SK-N-SH (cell line): ENCODE measurements at regions not wholly inside any gene's neighbourhood (a gene's known extent, or its start where the extent isn't known, plus 50 kb on each side); places are given as distances from the start of the nearest gene placed in this dataset.

ENCODE experiments used
- CTCF ChIA-PET: fragments of 300-600, 350-600 bp; formaldehyde crosslinking; extraction: SDS; loops from one replicate; lab custom pipeline; 2021; lab: Yijun Ruan, JAX
- POLR2A ChIA-PET: fragments of 350-600 bp; sonication (Branson Sonifier 250); formaldehyde crosslinking; extraction: SDS; loops from one replicate; lab custom pipeline; 2020; ENCODE audit warnings: antibody characterized with exemption, inconsistent platforms; lab: Yijun Ruan, JAX
- DNase-seq: peaks from one replicate; pipeline ENCODE4 v3.0.0; 2012
- H2AFZ ChIP-seq: fragments of 200-600 bp; sonication (generic); 2 replicates; pipeline ENCODE4 v1.8.1; 2016; ENCODE audit warnings: antibody characterized with exemption, mild to moderate bottlenecking, low read depth
- H3F3A ChIP-seq: fragments of 200-600 bp; sonication (generic); replicated peaks from 2 replicates; pipeline ENCODE3; 2016; ENCODE audit warnings: antibody characterized with exemption, mild to moderate bottlenecking; ENCODE audit not compliant: insufficient read depth
- H3K27ac ChIP-seq, 2 experiments: fragments of 200-500 bp in 1 of 2; fragments of 200-600 bp in 1 of 2; sonication (Bioruptor generic) in 1 of 2; sonication (generic), shearing (Covaris generic) in 1 of 2; 2 replicates each; pipeline versions ENCODE4 v1.5.1 to v1.6.1; 2014 to 2016; ENCODE audit warnings: low read depth in 2 of 2, inconsistent platforms in 1 of 2, low read length in 1 of 2, mild to moderate bottlenecking in 1 of 2, mixed read lengths in 1 of 2
- H3K27me3 ChIP-seq: fragments of 200-600 bp; sonication (generic), shearing (Covaris generic); 2 replicates; pipeline ENCODE4 v1.6.1; 2016; ENCODE audit warnings: mixed run types; ENCODE audit not compliant: insufficient read depth
- H3K36me3 ChIP-seq, 2 experiments: fragments of 200-500 bp in 1 of 2; fragments of 200-600 bp in 1 of 2; sonication (Bioruptor generic) in 1 of 2; sonication (generic) in 1 of 2; replicated peaks in 1 of 2; 2 replicates each; pipeline versions ENCODE3 to v1.5.1; 2014 to 2016; ENCODE audit warnings: low read length in 1 of 2, mild to moderate bottlenecking in 1 of 2; ENCODE audit not compliant: insufficient read depth in 2 of 2, control insufficient read depth in 1 of 2
- H3K4me1 ChIP-seq, 2 experiments: fragments of 200-500 bp in 1 of 2; fragments of 200-600 bp in 1 of 2; sonication (Bioruptor generic) in 1 of 2; sonication (generic), shearing (Covaris generic) in 1 of 2; 2 replicates each; pipeline versions ENCODE4 v1.5.1 to v1.6.1; 2014 to 2016; ENCODE audit warnings: low read depth in 1 of 2, low read length in 1 of 2, mixed run types in 1 of 2; ENCODE audit not compliant: insufficient read depth in 2 of 2, control insufficient read depth in 1 of 2
- H3K4me2 ChIP-seq: fragments of 200-600 bp; sonication (generic), shearing (Covaris generic); 2 replicates; pipeline ENCODE4 v1.6.1; 2017; ENCODE audit warnings: mixed run types
- H3K4me3 ChIP-seq, 2 experiments: fragments of 200-500 bp in 1 of 2; fragments of 200-600 bp in 1 of 2; sonication (Bioruptor generic) in 1 of 2; sonication (generic), shearing (Covaris generic) in 1 of 2; 2 replicates each; pipeline versions ENCODE4 v1.5.1 to v1.8.1; 2014 to 2016; ENCODE audit warnings: low read depth in 2 of 2, inconsistent platforms in 1 of 2, low read length in 1 of 2, mild to moderate bottlenecking in 1 of 2, mixed read lengths in 1 of 2, moderate library complexity in 1 of 2
- H3K79me2 ChIP-seq: fragments of 200-600 bp; sonication (generic); 2 replicates; pipeline ENCODE4 v1.8.1; 2017; ENCODE audit warnings: mild to moderate bottlenecking; ENCODE audit not compliant: insufficient read depth
- H3K9ac ChIP-seq: fragments of 200-600 bp; sonication (generic); 2 replicates; pipeline ENCODE4 v1.6.1; 2017; ENCODE audit warnings: mixed run types
- H3K9me2 ChIP-seq: fragments of 200-600 bp; sonication (generic); 2 replicates; pipeline ENCODE4 v1.6.1; 2017; ENCODE audit warnings: mixed run types
- H3K9me3 ChIP-seq: fragments of 200-600 bp; sonication (generic); 2 replicates; pipeline ENCODE4 v1.6.1; 2017; ENCODE audit warnings: mixed run types, mild to moderate bottlenecking, moderate library complexity
- H4K20me1 ChIP-seq: fragments of 200-600 bp; sonication (generic); 2 replicates; pipeline ENCODE4 v1.6.1; 2017; ENCODE audit warnings: mild to moderate bottlenecking, mixed run types; ENCODE audit not compliant: insufficient read depth
- CHD2 ChIP-seq: fragments of 150-350 bp; IDR thresholded peaks from 2 replicates; pipeline ENCODE4 v1.6.1; 2018; ENCODE audit warnings: low read length; ENCODE audit not compliant: partially characterized antibody
- ELF1 ChIP-seq: IDR thresholded peaks from 2 replicates; pipeline ENCODE4 v1.4.0; 2012
- GATA2 ChIP-seq: sonication (generic); formaldehyde crosslinking; IDR thresholded peaks from 2 replicates; pipeline ENCODE4 v1.5.0; 2020; ENCODE audit warnings: mild to moderate bottlenecking, missing genetic modification reagents
- JUND ChIP-seq: IDR thresholded peaks from 2 replicates; pipeline ENCODE4 v1.4.0; 2012
- MEF2A ChIP-seq: IDR thresholded peaks from 2 replicates; pipeline ENCODE4 v1.4.0; 2012; ENCODE audit warnings: low read depth, borderline replicate concordance
- MXI1 ChIP-seq: IDR thresholded peaks from 2 replicates; pipeline ENCODE4 v1.6.1; 2012; ENCODE audit warnings: mild to moderate bottlenecking, low read depth, low read length, improper control_type of control experiment
- NFIC ChIP-seq: IDR thresholded peaks from 2 replicates; pipeline ENCODE4 v1.4.0; 2012; ENCODE audit warnings: borderline replicate concordance
- PBX3 ChIP-seq: IDR thresholded peaks from 2 replicates; pipeline ENCODE4; 2012
- POLR2AphosphoS5 ChIP-seq: IDR thresholded peaks from 2 replicates; pipeline ENCODE4 v1.6.1; 2012; ENCODE audit warnings: low read depth, low read length
- RAD21 ChIP-seq: IDR thresholded peaks from 2 replicates; pipeline ENCODE4 v1.6.1; 2012; ENCODE audit warnings: mild to moderate bottlenecking, low read length
- REST ChIP-seq: IDR thresholded peaks from 2 replicates; pipeline ENCODE4 v1.6.1; 2012; ENCODE audit warnings: mild to moderate bottlenecking, low read depth, low read length, moderate library complexity
- RFX5 ChIP-seq: IDR thresholded peaks from 2 replicates; pipeline ENCODE4 v1.6.1; 2012; ENCODE audit warnings: mild to moderate bottlenecking, improper control_type of control experiment, low read length
- SIN3A ChIP-seq: IDR thresholded peaks from 2 replicates; pipeline ENCODE4 v1.6.1; 2012; ENCODE audit warnings: low read depth, mild to moderate bottlenecking, low read length, moderate library complexity, borderline replicate concordance
- TCF12 ChIP-seq: IDR thresholded peaks from 2 replicates; pipeline ENCODE4 v1.4.0; 2012
- TEAD4 ChIP-seq: IDR thresholded peaks from 2 replicates; pipeline ENCODE4 v1.4.0; 2012; ENCODE audit warnings: mild to moderate bottlenecking, borderline replicate concordance; ENCODE audit not compliant: insufficient read depth
- USF1 ChIP-seq: IDR thresholded peaks from 2 replicates; pipeline ENCODE4 v1.4.0; 2012; ENCODE audit warnings: low read depth, borderline replicate concordance
- YY1 ChIP-seq: IDR thresholded peaks from 2 replicates; pipeline ENCODE4 v1.4.0; 2012; ENCODE audit warnings: low read depth, mild to moderate bottlenecking
- WGBS: methylation state at CpG from one replicate; pipeline ENCODE4 v1.1.6; 2017; ENCODE audit warnings: low lambda C conversion rate; 5-methylcytosine and 5-hydroxymethylcytosine counted together
- TF ChIP-seq, protein P1 (sequence below): IDR thresholded peaks from 2 replicates; pipeline ENCODE4 v1.4.0; 2012; ENCODE audit warnings: low read depth
- TF ChIP-seq, protein P2 (sequence below): fragments of 200-600 bp; sonication (generic); IDR thresholded peaks from 2 replicates; pipeline ENCODE4 v1.6.1; 2017; ENCODE audit warnings: antibody characterized with exemption, mild to moderate bottlenecking, moderate library complexity
- TF ChIP-seq, protein P3 (sequence below): fragments of 150-350 bp; IDR thresholded peaks from 2 replicates; pipeline ENCODE4 v1.6.1; 2017; ENCODE audit warnings: antibody characterized with exemption, low read length, low read depth, borderline replicate concordance

GRCh38 chr1:216896146-216896545 lies 172.9 kb upstream of the ESRRG start:
- Histone ChIP-seq H3K4me3 (no peak overlapping the region), H4K20me1 (no peaks in the 10 kb centered on the region), H3K9me3 (no peaks in the 10 kb centered on the region), H3K27me3 (no peaks in the 10 kb centered on the region), H3K9ac (no peak overlapping the region), H3K27ac (no peak overlapping the region), H3K9me2 (no peaks in the 10 kb centered on the region), H3K79me2 (no peaks in the 10 kb centered on the region), H3K36me3 (no peaks in the 10 kb centered on the region), H3K4me1 (no peaks in the 10 kb centered on the region), H2AFZ (no peak overlapping the region), H3K4me2 (no peak overlapping the region), H3F3A (no peaks in the 10 kb centered on the region)
- TF ChIP-seq RAD21 (no peak), JUND (no peak), CHD2 (no peak), POLR2AphosphoS5 (no peak)
- TF ChIP-seq, protein P1, sequence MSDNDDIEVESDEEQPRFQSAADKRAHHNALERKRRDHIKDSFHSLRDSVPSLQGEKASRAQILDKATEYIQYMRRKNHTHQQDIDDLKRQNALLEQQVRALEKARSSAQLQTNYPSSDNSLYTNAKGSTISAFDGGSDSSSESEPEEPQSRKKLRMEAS, result no peak
- ChIA-PET POLR2A (no interaction called here), CTCF (no interaction called here)
- 65% methylated on average over 4 of the region's 4 CpGs for WGBS
- DNase-seq, result no peak

DNA sequence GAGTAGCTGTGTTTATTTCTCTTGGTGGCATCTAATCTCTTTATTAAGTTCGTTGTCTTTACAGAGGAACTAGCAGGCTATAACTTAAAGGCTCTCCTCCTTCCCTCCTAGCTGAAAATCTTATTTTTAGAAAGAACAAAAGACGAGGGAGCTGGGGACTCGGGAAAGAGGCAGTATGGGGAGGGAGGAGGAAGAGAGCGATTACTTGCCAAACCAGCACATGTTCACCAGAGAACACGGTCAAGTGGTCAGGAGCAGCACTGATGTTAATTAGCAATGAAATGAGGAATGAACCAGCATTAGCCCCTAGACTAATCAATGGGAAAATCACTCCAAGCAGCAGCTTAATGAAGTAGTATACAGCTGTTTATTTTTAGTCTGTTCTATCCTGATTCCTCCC lies 171.3 kb upstream of the ESRRG start:
- Histone ChIP-seq H4K20me1 (no peaks in the 10 kb centered on the region), H3K36me3 (no peaks in the 10 kb centered on the region), H3K9me3 (no peaks in the 10 kb centered on the region), H3K27ac (no peak overlapping the region), H3K4me1 (no peaks in the 10 kb centered on the region), H2AFZ (no peak overlapping the region), H3F3A (no peaks in the 10 kb centered on the region), H3K27me3 (no peaks in the 10 kb centered on the region), H3K4me3 (no peak overlapping the region), H3K9ac (no peak overlapping the region), H3K9me2 (no peaks in the 10 kb centered on the region), H3K79me2 (no peaks in the 10 kb centered on the region), H3K4me2 (no peak overlapping the region)
- no peak for DNase-seq
- 56% methylated on average over 5 of the region's 5 CpGs for WGBS
- ChIA-PET CTCF (interaction anchor here (1.7 kb wide), 1 partner anchor 145 kb away, joined by 4 read pairs; no protein-coding TSS in a partner anchor), POLR2A (no interaction called here)
- TF ChIP-seq REST (no peak), GATA2 (no peak), USF1 (no peak), SIN3A (no peak), MXI1 (no peak), RFX5 (no peak), NFIC (no peak), ELF1 (no peak), MEF2A (no peak), YY1 (no peak), PBX3 (no peak), TCF12 (no peak), RAD21 (no peak), TEAD4 (no peak)
- TF ChIP-seq, protein P2, sequence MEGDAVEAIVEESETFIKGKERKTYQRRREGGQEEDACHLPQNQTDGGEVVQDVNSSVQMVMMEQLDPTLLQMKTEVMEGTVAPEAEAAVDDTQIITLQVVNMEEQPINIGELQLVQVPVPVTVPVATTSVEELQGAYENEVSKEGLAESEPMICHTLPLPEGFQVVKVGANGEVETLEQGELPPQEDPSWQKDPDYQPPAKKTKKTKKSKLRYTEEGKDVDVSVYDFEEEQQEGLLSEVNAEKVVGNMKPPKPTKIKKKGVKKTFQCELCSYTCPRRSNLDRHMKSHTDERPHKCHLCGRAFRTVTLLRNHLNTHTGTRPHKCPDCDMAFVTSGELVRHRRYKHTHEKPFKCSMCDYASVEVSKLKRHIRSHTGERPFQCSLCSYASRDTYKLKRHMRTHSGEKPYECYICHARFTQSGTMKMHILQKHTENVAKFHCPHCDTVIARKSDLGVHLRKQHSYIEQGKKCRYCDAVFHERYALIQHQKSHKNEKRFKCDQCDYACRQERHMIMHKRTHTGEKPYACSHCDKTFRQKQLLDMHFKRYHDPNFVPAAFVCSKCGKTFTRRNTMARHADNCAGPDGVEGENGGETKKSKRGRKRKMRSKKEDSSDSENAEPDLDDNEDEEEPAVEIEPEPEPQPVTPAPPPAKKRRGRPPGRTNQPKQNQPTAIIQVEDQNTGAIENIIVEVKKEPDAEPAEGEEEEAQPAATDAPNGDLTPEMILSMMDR, result no peak
- TF ChIP-seq, protein P3, sequence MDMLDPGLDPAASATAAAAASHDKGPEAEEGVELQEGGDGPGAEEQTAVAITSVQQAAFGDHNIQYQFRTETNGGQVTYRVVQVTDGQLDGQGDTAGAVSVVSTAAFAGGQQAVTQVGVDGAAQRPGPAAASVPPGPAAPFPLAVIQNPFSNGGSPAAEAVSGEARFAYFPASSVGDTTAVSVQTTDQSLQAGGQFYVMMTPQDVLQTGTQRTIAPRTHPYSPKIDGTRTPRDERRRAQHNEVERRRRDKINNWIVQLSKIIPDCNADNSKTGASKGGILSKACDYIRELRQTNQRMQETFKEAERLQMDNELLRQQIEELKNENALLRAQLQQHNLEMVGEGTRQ, result no peak
